ENCODE measurements at regions not wholly inside any gene's neighbourhood (a gene's known extent, or its start where the extent isn't known, plus 50 kb on each side); places are given as distances from the start of the nearest gene placed in this dataset.

DNA sequence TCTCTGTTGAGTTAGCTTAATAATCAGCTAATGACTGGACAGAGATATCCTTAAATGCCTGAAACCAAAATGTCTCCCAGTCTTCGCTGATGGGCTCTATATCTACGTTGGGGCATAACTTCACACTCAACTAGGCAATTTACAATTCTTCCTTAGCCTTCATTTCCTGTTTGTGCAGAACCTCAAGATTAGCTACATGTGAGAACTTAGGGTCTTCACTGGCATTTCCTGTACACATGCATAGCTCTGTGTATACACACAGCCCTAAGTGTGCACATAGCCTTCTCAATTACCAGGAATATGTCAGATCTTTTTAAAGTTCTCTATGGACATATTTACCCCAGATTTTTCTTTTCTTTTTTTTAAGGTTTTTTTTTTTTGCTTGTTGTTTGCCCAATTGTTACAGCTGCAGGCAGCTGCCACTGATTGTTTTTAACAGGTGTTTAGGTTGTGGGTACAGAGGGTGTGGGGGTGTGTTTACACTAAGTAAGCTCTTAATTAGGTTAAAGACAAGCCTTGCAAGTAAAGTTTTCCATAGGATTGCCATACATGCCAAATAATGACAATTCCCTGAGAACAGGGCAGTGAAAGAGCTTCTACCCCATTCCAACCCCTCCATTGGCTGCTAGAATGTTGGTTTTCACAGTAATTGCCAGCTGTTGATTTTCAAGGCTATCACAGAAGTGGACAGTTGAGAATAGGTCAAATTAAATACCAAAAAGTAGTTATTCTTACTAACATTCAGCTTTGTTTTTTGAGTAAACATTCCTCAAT lies 441.0 kb downstream of the TLE4 start:
- H3K9me3 ChIP-seq (ENCODE audit: control insufficient read depth, low read length): no peaks in the 10 kb centered on the region
- DNase-seq (no peak), ATAC-seq (no peak)
- H3K27ac ChIP-seq (ENCODE audit: low read length): no peak overlapping the region
- 52% methylated on average over 2 of the region's 2 CpGs for WGBS
- intact Hi-C loops (cut with DNase I): no loop called here
- no peaks in the 10 kb centered on the region for H3K4me1 ChIP-seq (ENCODE audit: control insufficient read depth, insufficient read depth, low read length)
- H3K4me3 ChIP-seq (ENCODE audit: low read length): no peak overlapping the region
- no peaks in the 10 kb centered on the region for H3K27me3 ChIP-seq (ENCODE audit: control insufficient read depth, insufficient read depth)

GRCh38 chr9:80009204-80009603 lies 437.4 kb downstream of the TLE4 start:
- WGBS: 78% methylated on average over 3 of the region's 3 CpGs
- Histone ChIP-seq H3K4me3 (ENCODE audit: low read length) (no peak overlapping the region), H3K27me3 (ENCODE audit: control insufficient read depth, insufficient read depth) (peaks cover 3% of the 10 kb centered on the region), H3K4me1 (ENCODE audit: control insufficient read depth, insufficient read depth, low read length) (no peaks in the 10 kb centered on the region), H3K27ac (ENCODE audit: low read length) (no peak overlapping the region), H3K9me3 (ENCODE audit: control insufficient read depth, low read length) (no peaks in the 10 kb centered on the region)
- no peak for ATAC-seq
- intact Hi-C loops (cut with DNase I): no loop called here
- no peak for DNase-seq

GRCh38 chr9:80004714-80005113 lies 432.9 kb downstream of the TLE4 start:
- Histone ChIP-seq H3K9me3 (ENCODE audit: control insufficient read depth, low read length) (no peaks in the 10 kb centered on the region), H3K27ac (ENCODE audit: low read length) (no peak overlapping the region), H3K4me3 (ENCODE audit: low read length) (no peak overlapping the region), H3K4me1 (ENCODE audit: control insufficient read depth, insufficient read depth, low read length) (no peaks in the 10 kb centered on the region), H3K27me3 (ENCODE audit: control insufficient read depth, insufficient read depth) (peaks cover 3% of the 10 kb centered on the region)
- intact Hi-C loops (cut with DNase I): no loop called here
- ATAC-seq (no peak), DNase-seq (no peak)

GRCh38 chr9:79990536-79990935 lies 418.8 kb downstream of the TLE4 start:
- DNase-seq: no peak
- Histone ChIP-seq H3K4me1 (ENCODE audit: control insufficient read depth, insufficient read depth, low read length) (no peaks in the 10 kb centered on the region), H3K4me3 (ENCODE audit: low read length) (no peak overlapping the region), H3K27ac (ENCODE audit: low read length) (no peak overlapping the region), H3K9me3 (ENCODE audit: control insufficient read depth, low read length) (no peaks in the 10 kb centered on the region), H3K27me3 (ENCODE audit: control insufficient read depth, insufficient read depth) (no peaks in the 10 kb centered on the region)
- no peak for ATAC-seq
- 9% methylated on average over 1 of the region's 1 CpG for WGBS
- intact Hi-C loops (cut with DNase I): no loop called here

DNA sequence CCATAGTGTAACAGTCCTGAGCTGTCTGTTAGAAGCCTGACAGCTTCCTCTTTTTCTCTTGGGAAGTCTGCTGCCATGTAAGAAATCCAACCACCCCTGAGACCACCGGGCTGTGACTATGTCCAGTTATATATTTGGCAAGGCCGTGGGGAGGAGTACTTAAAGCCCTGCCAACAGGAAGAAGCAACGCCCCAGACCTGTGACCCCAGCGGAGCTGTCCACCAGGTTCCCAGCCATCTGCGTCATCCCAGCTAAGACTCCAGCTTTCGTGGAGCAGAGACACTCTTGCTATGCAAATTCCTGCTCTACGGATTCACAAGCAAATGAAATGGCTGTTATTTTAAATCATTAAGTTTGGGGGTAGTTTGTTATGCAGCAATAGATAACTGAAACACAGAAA lies 417.3 kb downstream of the TLE4 start:
- DNase-seq: peak; percentile 16 to 50 (median 34)
- H3K4me3 ChIP-seq (ENCODE audit: low read length): no peak overlapping the region
- intact Hi-C loops (cut with DNase I): no loop called here
- 54% methylated on average over 7 of the region's 7 CpGs for WGBS
- no peaks in the 10 kb centered on the region for H3K9me3 ChIP-seq (ENCODE audit: control insufficient read depth, low read length)
- ATAC-seq: peak in 1 of 2 donors; percentile 88
- no peak overlapping the region for H3K27ac ChIP-seq (ENCODE audit: low read length)
- H3K27me3 ChIP-seq (ENCODE audit: control insufficient read depth, insufficient read depth): no peaks in the 10 kb centered on the region
- H3K4me1 ChIP-seq (ENCODE audit: control insufficient read depth, insufficient read depth, low read length): no peaks in the 10 kb centered on the region

GRCh38 chr9:79988126-79988525 lies 416.4 kb downstream of the TLE4 start:
- DNase-seq: no peak
- H3K9me3 ChIP-seq (ENCODE audit: control insufficient read depth, low read length): no peaks in the 10 kb centered on the region
- WGBS: 93% methylated on average over 1 of the region's 1 CpG

DNA sequence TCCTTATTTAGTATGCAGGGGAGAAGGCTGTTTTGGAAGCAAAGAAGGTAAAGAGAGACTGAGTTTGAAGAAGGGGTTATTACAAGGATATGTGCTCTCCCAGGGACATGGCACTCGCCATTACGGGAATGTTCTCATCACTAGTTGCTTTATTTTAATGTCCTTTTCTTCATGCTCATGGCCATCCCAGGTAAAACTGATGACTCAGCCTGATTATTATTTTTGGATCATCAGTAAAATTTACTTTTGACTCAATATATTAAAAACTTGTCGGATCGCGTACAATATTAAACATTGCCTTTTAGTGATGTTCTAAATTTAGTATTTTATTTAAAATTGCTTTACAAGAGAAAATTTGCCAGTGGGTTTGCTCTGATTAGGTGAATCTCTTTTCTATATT lies 414.7 kb downstream of the TLE4 start:
- DNase-seq (no peak), ATAC-seq (no peak)
- 97% methylated on average over 5 of the region's 5 CpGs for WGBS
- Histone ChIP-seq H3K9me3 (ENCODE audit: control insufficient read depth, low read length) (no peaks in the 10 kb centered on the region), H3K27me3 (ENCODE audit: control insufficient read depth, insufficient read depth) (no peaks in the 10 kb centered on the region), H3K27ac (ENCODE audit: low read length) (no peak overlapping the region), H3K4me3 (ENCODE audit: low read length) (no peak overlapping the region), H3K4me1 (ENCODE audit: control insufficient read depth, insufficient read depth, low read length) (no peaks in the 10 kb centered on the region)
- intact Hi-C loops (cut with DNase I): no loop called here

More at GRCh38 chr9:79988126-79988525, 416.4 kb downstream of the TLE4 start:
- no peak overlapping the region for H3K4me3 ChIP-seq (ENCODE audit: low read length)
- no peaks in the 10 kb centered on the region for H3K27me3 ChIP-seq (ENCODE audit: control insufficient read depth, insufficient read depth)
- peak in 1 of 2 donors; percentile 50 for ATAC-seq
- H3K27ac ChIP-seq (ENCODE audit: low read length): no peak overlapping the region
- intact Hi-C loops (cut with DNase I): no loop called here
- no peaks in the 10 kb centered on the region for H3K4me1 ChIP-seq (ENCODE audit: control insufficient read depth, insufficient read depth, low read length)

DNA sequence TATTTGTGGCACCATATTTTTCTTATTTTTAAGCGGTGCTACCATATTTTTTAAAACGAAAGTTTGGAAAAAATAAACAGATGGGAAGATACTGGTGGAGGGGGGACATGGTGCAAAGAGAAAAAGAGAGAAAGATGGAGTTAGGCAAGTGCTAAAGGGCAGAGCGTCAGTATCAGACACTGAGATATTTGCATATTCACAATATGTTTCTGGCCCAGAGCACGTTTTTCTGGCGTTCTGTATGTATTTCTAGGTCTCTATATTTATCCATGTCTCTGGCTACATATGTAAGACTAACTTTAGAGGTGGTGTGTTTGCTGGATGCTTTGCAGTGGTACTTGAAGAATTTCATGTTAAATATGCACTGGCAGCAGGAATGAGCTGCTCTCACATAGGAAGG lies 414.0 kb downstream of the TLE4 start:
- no peaks in the 10 kb centered on the region for H3K27me3 ChIP-seq (ENCODE audit: control insufficient read depth, insufficient read depth)
- DNase-seq (no peak), ATAC-seq (no peak)
- no peak overlapping the region for H3K4me3 ChIP-seq (ENCODE audit: low read length)
- WGBS: 73% methylated on average over 5 of the region's 5 CpGs
- intact Hi-C loops (cut with DNase I): no loop called here
- no peaks in the 10 kb centered on the region for H3K9me3 ChIP-seq (ENCODE audit: control insufficient read depth, low read length)
- H3K4me1 ChIP-seq (ENCODE audit: control insufficient read depth, insufficient read depth, low read length): no peaks in the 10 kb centered on the region
- no peak overlapping the region for H3K27ac ChIP-seq (ENCODE audit: low read length)

DNA sequence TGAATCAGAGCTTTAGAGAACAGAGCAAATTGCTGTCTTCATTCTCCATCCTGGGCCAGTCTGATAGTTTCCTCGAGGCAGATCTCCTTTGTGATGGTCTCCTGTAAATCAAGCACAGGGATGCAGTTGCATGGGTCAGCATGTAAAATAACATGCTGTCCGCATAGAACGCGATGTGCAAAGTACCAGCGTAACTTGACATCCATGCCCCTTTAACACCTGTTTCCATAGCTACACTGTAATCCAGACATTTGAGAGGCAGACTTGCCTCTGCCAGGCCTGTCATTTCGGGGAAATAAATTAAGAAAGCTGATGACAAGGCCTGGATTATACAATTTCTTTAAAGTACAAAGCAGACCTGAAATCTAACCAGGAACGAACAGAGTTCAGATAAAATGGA lies 413.5 kb downstream of the TLE4 start:
- H3K27me3 ChIP-seq (ENCODE audit: control insufficient read depth, insufficient read depth): no peaks in the 10 kb centered on the region
- no peaks in the 10 kb centered on the region for H3K4me1 ChIP-seq (ENCODE audit: control insufficient read depth, insufficient read depth, low read length)
- ATAC-seq (no peak), DNase-seq (no peak)
- H3K4me3 ChIP-seq (ENCODE audit: low read length): no peak overlapping the region
- WGBS: 89% methylated on average over 7 of the region's 7 CpGs
- intact Hi-C loops (cut with DNase I): no loop called here
- no peak overlapping the region for H3K27ac ChIP-seq (ENCODE audit: low read length)
- no peaks in the 10 kb centered on the region for H3K9me3 ChIP-seq (ENCODE audit: control insufficient read depth, low read length)

- DNase-seq (no peak), ATAC-seq (peak in 1 of 2 donors; percentile 41)
- no peak overlapping the region for H3K4me3 ChIP-seq (ENCODE audit: low read length)
- WGBS: 62% methylated on average over 4 of the region's 4 CpGs
- no peaks in the 10 kb centered on the region for H3K4me1 ChIP-seq (ENCODE audit: control insufficient read depth, insufficient read depth, low read length)
- intact Hi-C loops (cut with DNase I): no loop called here
- H3K9me3 ChIP-seq (ENCODE audit: control insufficient read depth, low read length): no peaks in the 10 kb centered on the region
- no peak overlapping the region for H3K27ac ChIP-seq (ENCODE audit: low read length)
- no peaks in the 10 kb centered on the region for H3K27me3 ChIP-seq (ENCODE audit: control insufficient read depth, insufficient read depth)
Measured at GRCh38 chr9:79984429-79985067, 412.8 kb downstream of the TLE4 start.

- intact Hi-C loops (cut with DNase I): no loop called here
- Histone ChIP-seq H3K27me3 (ENCODE audit: control insufficient read depth, insufficient read depth) (no peaks in the 10 kb centered on the region), H3K9me3 (ENCODE audit: control insufficient read depth, low read length) (no peaks in the 10 kb centered on the region), H3K4me1 (ENCODE audit: control insufficient read depth, insufficient read depth, low read length) (no peaks in the 10 kb centered on the region), H3K4me3 (ENCODE audit: low read length) (no peak overlapping the region), H3K27ac (ENCODE audit: low read length) (no peak overlapping the region)
- DNase-seq: no peak
- WGBS: 60% methylated on average over 3 of the region's 3 CpGs
- ATAC-seq: no peak
Measured at GRCh38 chr9:79980432-79980831, 408.7 kb downstream of the TLE4 start.

Data from right cardiac atrium (tissue), 5 donors.